HFF-Myc (cell line): ENCODE measurements at regions not wholly inside any gene's neighbourhood (a gene's known extent, or its start where the extent isn't known, plus 50 kb on each side); places are given as distances from the start of the nearest gene placed in this dataset.

Experiments used
- DNase-seq: peaks from one replicate; pipeline ENCODE4 v3.0.0-alpha.2; 2011; ENCODE audit warnings: low read depth; ENCODE audit errors: extremely low read depth
- H3K4me3 ChIP-seq: replicated peaks from 2 replicates; pipeline ENCODE4 v1.5.1; 2011; ENCODE audit warnings: low read depth, mild to moderate bottlenecking, control low read depth, low read length
- CTCF ChIP-seq: IDR thresholded peaks from 2 replicates; pipeline ENCODE4 v1.5.1; 2012; ENCODE audit warnings: mild to moderate bottlenecking, low read depth, low read length, control low read depth; ENCODE audit errors: missing control alignments

GRCh38 chr13:90709319-90709718 is 638.2 kb upstream of the MIR17HG start:
- no peak for TF ChIP-seq CTCF
- DNase-seq, result no peak

GRCh38 chr13:90710164-90710759 is 637.2 kb upstream of the MIR17HG start:
- no peak overlapping the region for H3K4me3 ChIP-seq
- DNase-seq, result no peak
- no peak for TF ChIP-seq CTCF

More at GRCh38 chr13:90709319-90709718, 638.2 kb upstream of the MIR17HG start:
- no peak overlapping the region for H3K4me3 ChIP-seq

- no peak for TF ChIP-seq CTCF
- H3K4me3 ChIP-seq, result no peak overlapping the region
- no peak for DNase-seq
Observed at GRCh38 chr13:90713441-90714133, 633.9 kb upstream of the MIR17HG start.

DNA sequence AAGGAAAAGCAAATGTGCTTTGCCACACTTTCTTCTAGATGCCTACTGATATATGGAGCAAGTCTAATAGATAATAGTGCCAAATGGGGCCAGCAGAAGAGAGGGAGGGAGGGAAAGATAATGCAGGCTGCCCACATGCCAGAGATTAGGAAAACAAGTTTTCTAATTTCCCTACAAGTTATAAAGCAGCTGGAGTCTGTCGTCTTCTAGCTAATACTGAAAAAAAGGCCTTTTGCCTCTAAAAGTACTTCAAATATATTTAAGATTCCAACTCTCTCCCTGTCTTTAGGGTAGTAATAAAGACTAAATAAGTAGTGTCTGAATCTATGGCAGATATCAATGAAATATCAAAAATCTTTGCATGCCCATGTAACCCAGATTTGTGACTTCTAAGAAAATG is 632.0 kb upstream of the MIR17HG start:
- H3K4me3 ChIP-seq, result no peak overlapping the region
- no peak for DNase-seq
- TF ChIP-seq CTCF, result no peak

DNA sequence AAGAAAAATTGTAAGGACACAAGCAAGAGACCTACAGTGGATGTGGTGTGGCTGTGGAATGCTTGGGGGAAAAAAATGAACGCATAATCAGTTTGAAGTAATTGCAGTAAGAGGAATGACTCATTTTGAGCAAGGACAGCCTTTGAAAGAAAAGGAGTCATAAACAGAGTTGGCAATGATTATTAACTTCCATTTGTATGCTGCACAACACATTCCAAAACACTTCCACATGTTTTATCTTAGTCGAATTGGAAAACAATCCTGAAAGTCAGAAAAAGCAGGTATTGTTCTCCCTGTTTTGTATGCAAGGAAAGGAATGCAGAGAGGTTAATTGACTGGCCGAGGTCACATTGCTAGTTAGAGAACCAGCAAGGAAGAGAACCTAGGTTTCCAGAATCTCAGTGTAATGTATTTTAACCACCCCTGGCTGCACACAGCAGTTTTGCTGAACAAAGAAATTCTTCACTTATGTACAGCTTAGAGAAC is 630.0 kb upstream of the MIR17HG start:
- no peak for TF ChIP-seq CTCF
- DNase-seq, result peak; percentile 17
- no peak overlapping the region for H3K4me3 ChIP-seq

DNA sequence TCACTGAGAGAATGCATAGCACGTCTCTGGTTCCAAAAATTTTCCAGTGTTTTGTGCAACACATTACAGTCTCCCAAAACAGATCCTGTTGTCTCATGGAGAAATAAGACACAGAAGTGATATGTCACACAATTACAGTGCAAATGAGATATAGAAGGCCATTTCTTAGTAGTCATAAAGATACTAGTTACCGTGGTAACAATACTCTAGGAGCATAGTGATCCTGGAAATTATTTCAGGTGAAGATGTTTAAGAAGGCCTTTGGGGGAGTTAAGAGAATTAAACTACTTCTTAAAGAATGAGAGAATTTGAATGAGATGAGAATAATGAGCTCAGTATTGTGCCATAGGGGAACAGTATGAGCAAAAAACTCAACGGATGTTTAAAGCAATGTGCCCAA is 628.0 kb upstream of the MIR17HG start:
- TF ChIP-seq CTCF, result no peak
- no peak for DNase-seq
- H3K4me3 ChIP-seq, result no peak overlapping the region
